ENCODE measurements at regions not wholly inside any gene's neighbourhood (a gene's known extent, or its start where the extent isn't known, plus 50 kb on each side); places are given as distances from the start of the nearest gene placed in this dataset.

DNA sequence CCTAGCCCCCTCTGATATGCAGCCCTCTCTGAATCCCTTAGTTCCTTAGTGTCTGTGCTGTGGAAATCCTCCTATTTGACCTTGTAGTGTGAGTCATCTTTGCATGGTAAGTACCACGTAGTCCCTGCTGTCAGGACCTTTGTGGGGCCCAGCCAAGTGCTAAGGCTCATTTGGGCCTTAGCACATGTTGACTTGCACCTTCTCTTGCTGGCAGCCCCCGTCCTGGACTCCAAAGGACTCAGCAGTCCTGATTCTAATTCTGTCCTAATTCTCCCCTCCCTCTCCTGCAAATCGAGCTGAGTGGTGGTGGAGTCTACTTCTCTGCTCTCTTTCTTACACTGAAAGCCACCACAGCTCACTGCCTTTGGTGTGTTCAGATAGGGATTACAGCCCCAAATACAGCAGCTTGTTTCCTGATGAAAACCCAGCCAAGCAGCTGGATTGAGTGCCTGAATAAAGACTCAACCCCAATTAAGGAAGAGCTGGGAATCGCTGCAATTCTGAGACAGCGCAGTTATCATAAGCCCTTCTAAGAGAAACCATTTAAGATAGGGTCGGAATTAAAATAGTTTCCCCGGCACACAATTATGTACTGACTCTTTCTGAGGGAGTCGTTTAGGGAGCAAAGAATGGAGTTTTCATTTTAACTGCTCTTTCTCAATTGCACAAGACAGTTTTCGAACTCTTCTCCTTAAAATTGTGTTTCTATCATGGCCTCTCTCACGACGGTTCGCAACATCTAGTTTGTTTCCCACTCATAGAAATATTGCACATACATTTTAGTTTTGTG, 215.6 kb upstream of the TNP1 start:
- no peak for DNase-seq (ENCODE audit: insufficient read length, low spot score)
- TF ChIP-seq CTCF (IDR thresholded peaks at IDR 0.05; ENCODE audit: insufficient read depth, missing control alignments) = no peak
- no peak for FAIRE-seq

DNA sequence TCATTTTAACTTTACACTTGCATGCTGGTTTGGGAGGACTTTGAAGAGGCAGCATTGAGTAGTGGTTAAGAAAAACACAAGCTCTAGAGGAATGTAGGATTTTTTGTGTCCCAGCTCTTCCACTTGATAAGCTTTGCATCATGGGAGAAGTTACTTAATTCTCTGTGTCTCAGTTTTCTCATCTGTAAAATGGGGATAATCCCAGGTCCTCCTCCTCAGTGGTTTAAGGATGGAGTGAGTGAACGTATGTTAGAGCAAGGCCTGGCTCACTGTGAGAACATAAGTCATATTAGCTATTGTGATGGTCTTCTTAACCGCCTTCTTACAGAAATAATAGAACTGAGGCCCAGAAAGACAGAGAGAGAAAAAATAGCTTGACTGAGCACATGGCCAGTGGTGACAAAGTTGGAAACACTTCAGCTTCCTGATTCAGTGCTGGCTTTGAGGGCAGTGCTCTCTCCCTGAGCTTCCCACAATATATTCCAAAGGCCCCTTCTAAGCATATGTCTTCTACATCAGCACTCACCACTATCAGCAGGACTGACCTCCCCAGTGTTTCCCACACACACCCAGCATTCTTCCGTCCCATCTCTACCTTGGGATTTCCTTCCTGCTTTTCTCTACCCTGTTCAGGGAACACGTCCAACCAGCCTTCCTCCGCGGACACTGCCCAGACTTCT, 214.9 kb upstream of the TNP1 start:
- DNase-seq (ENCODE audit: insufficient read length, low spot score) (no peak), FAIRE-seq (no peak)
- TF ChIP-seq CTCF (IDR thresholded peaks at IDR 0.05; ENCODE audit: insufficient read depth, missing control alignments) = no peak

DNA sequence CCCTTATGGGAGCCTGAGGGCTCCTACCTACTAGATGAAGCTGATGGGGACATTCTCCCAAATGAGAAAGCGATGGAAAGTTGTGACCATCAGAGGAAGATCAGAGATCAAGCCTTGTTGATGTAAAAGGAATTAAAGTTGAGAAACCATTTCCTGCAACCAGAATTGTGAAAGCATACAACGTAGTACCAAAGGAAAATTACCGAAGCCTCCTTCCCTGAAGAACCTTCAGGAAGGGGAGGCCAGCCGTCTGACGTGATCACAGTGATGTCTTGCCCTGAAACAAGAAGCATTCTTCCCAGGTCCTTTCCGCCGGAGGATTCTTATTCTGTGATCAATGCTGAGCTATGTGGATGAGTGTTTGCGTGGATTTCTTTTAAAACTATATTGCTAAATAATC, 211.6 kb upstream of the TNP1 start:
- FAIRE-seq (no peak), DNase-seq (ENCODE audit: insufficient read length, low spot score) (no peak)
- TF ChIP-seq CTCF (IDR thresholded peaks at IDR 0.05; ENCODE audit: insufficient read depth, missing control alignments) = no peak

DNA sequence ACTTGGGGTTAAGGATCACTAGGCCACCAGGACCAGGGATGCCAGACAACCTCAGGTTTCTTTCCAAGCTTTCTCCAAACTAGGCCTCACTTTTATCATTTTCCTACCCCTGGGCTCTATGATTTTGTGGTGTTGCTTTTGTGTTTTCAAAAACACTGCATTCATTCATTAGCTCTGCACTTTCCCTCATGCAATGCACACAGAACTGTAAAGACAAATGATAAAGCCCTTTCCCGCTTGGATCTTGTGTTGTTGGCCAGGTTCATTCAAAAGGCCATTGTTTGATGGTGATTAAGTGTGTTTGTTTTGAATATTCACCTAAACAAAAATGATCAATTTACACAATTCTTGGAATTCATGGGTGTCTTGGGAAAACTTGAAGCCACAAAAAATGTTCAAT, 210.7 kb upstream of the TNP1 start:
- TF ChIP-seq CTCF (IDR thresholded peaks at IDR 0.05; ENCODE audit: insufficient read depth, missing control alignments) = no peak
- DNase-seq (ENCODE audit: insufficient read length, low spot score) (no peak), FAIRE-seq (no peak)

DNA sequence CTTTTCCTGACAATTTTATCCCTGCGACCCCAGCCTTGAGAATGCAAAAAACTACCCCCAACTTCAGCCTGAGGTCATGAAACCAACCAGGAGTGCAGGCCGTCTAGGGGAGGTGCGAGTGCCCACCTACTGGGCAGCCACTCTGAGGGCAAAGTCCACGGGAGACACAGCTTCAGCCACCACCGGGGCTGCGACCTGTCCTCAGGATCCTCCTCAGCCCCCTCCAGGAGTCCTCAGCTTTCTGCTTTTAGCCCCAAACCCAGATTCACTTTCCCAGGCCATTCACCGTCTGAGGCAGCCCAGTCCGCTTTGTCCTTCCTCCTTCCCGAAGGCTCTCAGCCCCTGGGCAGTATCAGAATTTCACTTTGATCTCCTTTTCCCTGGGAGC, 210.2 kb upstream of the TNP1 start:
- no peak for TF ChIP-seq CTCF (IDR thresholded peaks at IDR 0.05; ENCODE audit: insufficient read depth, missing control alignments)
- FAIRE-seq (no peak), DNase-seq (ENCODE audit: insufficient read length, low spot score) (no peak)

DNA sequence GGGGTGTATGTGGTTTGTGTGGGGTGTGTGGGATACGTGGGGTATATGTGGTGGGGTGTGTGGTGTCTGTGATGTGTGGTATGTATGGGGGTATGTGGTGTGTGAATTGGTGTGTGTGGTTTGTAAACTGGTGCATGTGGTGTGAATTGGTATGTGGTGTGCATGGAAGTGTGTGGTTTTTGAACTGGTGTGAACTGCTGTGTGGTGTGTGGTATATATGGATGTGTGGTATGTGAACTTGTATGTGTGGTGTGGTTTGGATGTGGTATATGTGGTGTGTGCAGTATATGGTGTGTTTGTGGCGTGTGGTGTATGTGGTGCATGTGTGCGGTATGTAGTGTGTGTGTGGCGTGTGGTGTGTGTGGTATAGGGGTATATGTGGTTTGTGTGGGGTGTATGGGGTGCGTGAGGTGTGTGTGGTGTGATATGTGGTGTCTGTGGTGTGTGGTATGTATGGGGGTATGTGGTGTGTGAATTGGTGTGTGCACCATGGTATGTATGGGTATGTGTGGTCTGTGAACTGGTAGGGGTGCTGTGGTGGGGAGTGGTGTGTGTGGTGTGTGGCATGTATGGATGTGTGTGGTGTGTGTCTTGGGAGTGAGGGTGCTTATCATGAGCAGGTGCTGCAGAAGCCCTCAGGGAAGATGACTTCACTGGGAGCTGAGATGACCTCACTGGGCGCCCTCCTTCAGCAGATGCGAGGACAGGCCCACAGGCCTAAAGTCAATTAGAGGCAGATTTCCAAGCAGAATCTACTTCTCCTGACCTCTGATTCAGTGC, 209.6 kb upstream of the TNP1 start:
- no peak for FAIRE-seq
- no peak for DNase-seq (ENCODE audit: insufficient read length, low spot score)
- TF ChIP-seq CTCF (IDR thresholded peaks at IDR 0.05; ENCODE audit: insufficient read depth, missing control alignments) = no peak
